Right lobe of liver (tissue), 6 donors: ENCODE measurements at regions not wholly inside any gene's neighbourhood (a gene's known extent, or its start where the extent isn't known, plus 50 kb on each side); places are given as distances from the start of the nearest gene placed in this dataset.

ENCODE experiments used
- ATAC-seq, 4 donors: fragments of 200-7000 bp; cut with Tn5 transposase; one replicate each; pipeline ENCODE4 v1.9.1; 2020; ENCODE audit warnings: mild to moderate bottlenecking in 4 of 4, moderate library complexity in 4 of 4
- DNase-seq, 3 donors: peaks; one replicate each; pipeline ENCODE4 v3.0.0-alpha.2; 2020
- H3K27ac ChIP-seq, 3 donors: fragments of 200-600 bp; one replicate each; pipeline ENCODE4 v1.8.0; 2022
- H3K27me3 ChIP-seq, 2 donors: fragments of 200-600 bp; one replicate each; pipeline ENCODE4 v1.8.0; 2022
- H3K36me3 ChIP-seq, 4 donors: fragments of 200-600 bp; sonication (generic) in 1 of 4; one replicate each; pipeline versions ENCODE4 v1.5.1 to v1.8.0; 2017 to 2022; ENCODE audit warnings: control low read depth in 1 of 4
- H3K4me1 ChIP-seq, 4 donors: fragments of 200-600 bp; sonication (generic) in 1 of 4; one replicate each; pipeline versions ENCODE4 v1.5.1 to v1.8.0; 2017 to 2022; ENCODE audit warnings: control low read depth in 1 of 4
- H3K4me3 ChIP-seq, 3 donors: fragments of 200-600 bp; one replicate each; pipeline ENCODE4 v1.8.0; 2022
- H3K9me3 ChIP-seq, 4 donors: fragments of 200-600 bp; sonication (generic) in 1 of 4; one replicate each; pipeline versions ENCODE4 v1.5.1 to v1.8.0; 2017 to 2022; ENCODE audit warnings: control low read depth in 1 of 4
- POLR2A ChIP-seq: fragments of 450-650 bp; IDR thresholded peaks from one replicate; pipeline ENCODE4 v1.6.1; 2017; ENCODE audit warnings: antibody characterized with exemption, mild to moderate bottlenecking
- WGBS: methylation state at CpG from one replicate; pipeline ENCODE4 v1.1.6; 2018; ENCODE audit warnings: low coverage, low lambda C conversion rate; ENCODE audit not compliant: insufficient coverage; ENCODE audit errors: missing lambda C conversion rate; 5-methylcytosine and 5-hydroxymethylcytosine counted together
- intact Hi-C, 2 donors: fragments of 100-400 bp; cut with DNase I; formaldehyde crosslinking; loops; one replicate each; pipeline versions ENCODE4 v1.11.2 to v1.14.1; 2022
- TF ChIP-seq, protein P1 (sequence below), 4 donors: fragments of 200-600 bp in 3 of 4; fragments of 450-650 bp in 1 of 4; IDR thresholded peaks; one replicate each; pipeline versions ENCODE4 v1.5.1 to v1.8.0; 2016 to 2022; ENCODE audit warnings: antibody characterized with exemption in 4 of 4, mild to moderate bottlenecking in 2 of 4
- donor health status: DM: no; HTN: yes; CAD: no.
- donor health status: DM: no; HTN: no; CAD: no.
- donor health status: DM: no; HTN: no; CAD: no.
- donor health status: DM: no; HTN: yes; CAD: no.
- donor health status: DM: no; HTN: yes; CAD: no.

DNA sequence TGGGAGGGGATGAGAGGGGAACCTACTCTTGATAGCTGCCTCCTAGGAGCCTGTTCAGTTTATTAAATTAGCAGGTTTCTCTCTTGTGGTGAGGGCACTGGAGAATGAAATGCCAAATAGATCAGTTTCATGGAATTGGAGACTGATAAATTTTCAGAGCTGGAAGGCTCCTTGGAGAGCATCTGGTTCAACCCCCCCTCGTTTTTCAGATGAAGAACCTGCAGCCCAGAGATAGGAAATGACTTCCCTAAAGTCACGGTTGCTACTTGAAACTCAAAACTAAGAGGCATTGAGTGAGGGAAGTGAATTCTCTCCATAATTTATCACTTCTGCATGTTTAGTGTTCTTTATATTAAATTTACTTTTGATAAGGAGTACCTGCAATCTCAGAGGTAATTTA lies 366.0 kb upstream of the CCL2 start:
- Histone ChIP-seq H3K27me3 (no peaks in the 10 kb centered on the region), H3K4me1 (no peaks in the 10 kb centered on the region), H3K4me3 (no peak overlapping the region), H3K36me3 (no peaks in the 10 kb centered on the region), H3K27ac (no peak overlapping the region), H3K9me3 (no peaks in the 10 kb centered on the region)
- ATAC-seq: no peak
- TF ChIP-seq, protein P1, sequence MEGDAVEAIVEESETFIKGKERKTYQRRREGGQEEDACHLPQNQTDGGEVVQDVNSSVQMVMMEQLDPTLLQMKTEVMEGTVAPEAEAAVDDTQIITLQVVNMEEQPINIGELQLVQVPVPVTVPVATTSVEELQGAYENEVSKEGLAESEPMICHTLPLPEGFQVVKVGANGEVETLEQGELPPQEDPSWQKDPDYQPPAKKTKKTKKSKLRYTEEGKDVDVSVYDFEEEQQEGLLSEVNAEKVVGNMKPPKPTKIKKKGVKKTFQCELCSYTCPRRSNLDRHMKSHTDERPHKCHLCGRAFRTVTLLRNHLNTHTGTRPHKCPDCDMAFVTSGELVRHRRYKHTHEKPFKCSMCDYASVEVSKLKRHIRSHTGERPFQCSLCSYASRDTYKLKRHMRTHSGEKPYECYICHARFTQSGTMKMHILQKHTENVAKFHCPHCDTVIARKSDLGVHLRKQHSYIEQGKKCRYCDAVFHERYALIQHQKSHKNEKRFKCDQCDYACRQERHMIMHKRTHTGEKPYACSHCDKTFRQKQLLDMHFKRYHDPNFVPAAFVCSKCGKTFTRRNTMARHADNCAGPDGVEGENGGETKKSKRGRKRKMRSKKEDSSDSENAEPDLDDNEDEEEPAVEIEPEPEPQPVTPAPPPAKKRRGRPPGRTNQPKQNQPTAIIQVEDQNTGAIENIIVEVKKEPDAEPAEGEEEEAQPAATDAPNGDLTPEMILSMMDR (IDR thresholded peaks at IDR 0.05): no peak
- no peak for TF ChIP-seq POLR2A
- DNase-seq: no peak
- WGBS: 16% methylated on average over 2 of the region's 2 CpGs
- intact Hi-C loops: no loop called here

DNA sequence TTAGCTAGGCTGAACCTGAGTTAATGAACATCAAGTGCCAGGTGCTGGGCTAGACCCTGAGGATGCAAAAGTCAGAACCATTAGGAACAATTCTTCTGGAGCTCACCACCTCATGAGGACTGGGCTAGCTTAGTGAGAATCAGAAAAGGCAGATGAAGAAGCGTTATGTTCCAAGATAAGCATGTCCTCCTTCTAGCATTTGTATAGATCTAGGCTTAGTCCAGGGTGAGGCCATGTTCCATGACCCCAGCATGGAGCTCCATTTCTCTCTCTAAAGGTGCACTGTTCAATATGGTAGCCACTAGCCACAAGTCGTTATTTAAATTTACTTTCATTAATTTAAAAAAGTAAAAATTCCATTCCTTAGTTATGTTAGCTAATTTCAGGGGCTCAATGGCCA lies 365.3 kb upstream of the CCL2 start:
- intact Hi-C loops: no loop called here
- no peak overlapping the region for H3K4me3 ChIP-seq
- H3K4me1 ChIP-seq: no peaks in the 10 kb centered on the region
- TF ChIP-seq POLR2A: no peak
- TF ChIP-seq, protein P1 (IDR thresholded peaks at IDR 0.05): no peak
- no peaks in the 10 kb centered on the region for H3K9me3 ChIP-seq
- H3K27me3 ChIP-seq: no peaks in the 10 kb centered on the region
- ATAC-seq: no peak
- WGBS: 65% methylated on average over 2 of the region's 2 CpGs
- H3K27ac ChIP-seq: no peak overlapping the region
- DNase-seq: no peak
- H3K36me3 ChIP-seq: no peaks in the 10 kb centered on the region

DNA sequence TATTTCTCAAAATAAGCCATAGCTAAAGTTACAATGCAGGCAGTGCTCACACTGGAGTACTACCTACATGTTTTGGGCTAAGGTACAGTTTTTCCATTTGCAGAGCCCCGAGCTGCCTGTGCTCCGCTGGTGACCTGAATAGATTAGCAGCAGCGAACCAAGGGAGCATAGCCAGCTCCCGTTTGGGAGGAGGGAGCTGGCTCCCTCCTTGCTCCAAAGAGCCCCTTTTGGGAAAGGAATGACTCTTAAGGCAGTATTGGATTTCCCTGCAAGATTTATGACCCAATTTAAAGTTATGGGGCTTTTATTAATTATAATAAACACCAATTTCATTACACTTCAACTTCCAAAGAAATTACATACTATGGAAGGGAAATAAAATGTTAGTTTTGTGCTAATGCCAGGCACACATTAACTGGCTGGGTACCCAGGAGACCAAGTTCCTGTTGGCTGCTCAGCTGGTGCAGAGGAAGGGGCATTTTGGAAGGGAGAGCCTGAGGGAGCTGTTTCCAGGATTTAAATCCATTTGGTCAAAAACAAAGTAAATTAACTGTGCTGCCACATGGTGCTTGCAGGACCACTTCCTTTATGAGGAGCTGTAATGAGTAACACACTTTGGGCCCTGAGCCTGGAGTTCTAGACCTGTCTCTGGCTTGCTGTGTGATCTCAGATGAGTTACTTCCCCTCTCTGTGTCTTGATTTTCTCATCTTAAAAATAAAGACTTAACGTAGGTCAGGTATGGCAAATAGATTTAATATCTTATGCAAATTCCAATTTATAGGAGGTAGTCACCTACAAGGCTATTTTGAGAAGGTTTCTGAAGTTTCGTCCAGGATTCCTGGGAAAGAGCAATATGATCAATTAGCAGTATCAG lies 362.1 kb upstream of the CCL2 start:
- Histone ChIP-seq H3K9me3 (no peaks in the 10 kb centered on the region), H3K4me3 (no peak overlapping the region), H3K27ac (no peak overlapping the region), H3K27me3 (no peaks in the 10 kb centered on the region), H3K4me1 (no peaks in the 10 kb centered on the region), H3K36me3 (no peaks in the 10 kb centered on the region)
- intact Hi-C loops: no loop called here
- TF ChIP-seq, protein P1 (IDR thresholded peaks at IDR 0.05): no peak
- TF ChIP-seq POLR2A: no peak
- 24% methylated on average over 6 of the region's 6 CpGs for WGBS
- DNase-seq (no peak), ATAC-seq (no peak)

DNA sequence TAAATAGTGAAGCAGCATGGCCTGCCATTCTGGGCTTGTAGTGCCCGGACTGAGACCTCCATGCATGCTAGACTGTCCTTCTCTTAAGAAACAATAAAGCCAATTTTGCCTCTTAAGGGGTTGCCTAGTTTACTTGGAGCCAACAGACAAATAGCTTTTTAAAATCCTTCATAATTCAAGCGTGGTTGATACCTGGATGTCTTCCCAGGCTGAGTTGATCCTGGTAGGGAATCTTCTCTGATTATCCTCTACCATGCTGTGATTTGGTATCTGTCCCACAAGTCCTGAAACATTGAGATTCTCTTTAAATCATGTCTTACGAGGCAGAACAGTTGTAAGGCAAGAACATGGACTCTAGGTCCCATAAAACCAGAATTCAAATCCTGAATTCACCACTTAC lies 359.6 kb upstream of the CCL2 start:
- no peak overlapping the region for H3K4me3 ChIP-seq
- TF ChIP-seq, protein P1 (IDR thresholded peaks at IDR 0.05): no peak
- no peak for TF ChIP-seq POLR2A
- H3K27ac ChIP-seq: no peak overlapping the region
- H3K9me3 ChIP-seq: no peaks in the 10 kb centered on the region
- 37% methylated on average over 3 of the region's 3 CpGs for WGBS
- ATAC-seq (no peak), DNase-seq (no peak)
- no peaks in the 10 kb centered on the region for H3K36me3 ChIP-seq
- H3K4me1 ChIP-seq: no peaks in the 10 kb centered on the region
- H3K27me3 ChIP-seq: no peaks in the 10 kb centered on the region
- intact Hi-C loops: no loop called here
